Mesenteric fat pad (tissue), 1 donor: ENCODE measurements at regions not wholly inside any gene's neighbourhood (a gene's known extent, or its start where the extent isn't known, plus 50 kb on each side); places are given as distances from the start of the nearest gene placed in this dataset.
A peak's percentile ranks its signal among the peaks of the same experiment; 100 is the strongest.

Source experiments
- DNase-seq: peaks from one replicate; pipeline ENCODE4 v3.0.0-alpha.2; 2020; ENCODE audit warnings: low spot score
- donor health status: DM: yes; HTN: yes; CAD: no.

DNA sequence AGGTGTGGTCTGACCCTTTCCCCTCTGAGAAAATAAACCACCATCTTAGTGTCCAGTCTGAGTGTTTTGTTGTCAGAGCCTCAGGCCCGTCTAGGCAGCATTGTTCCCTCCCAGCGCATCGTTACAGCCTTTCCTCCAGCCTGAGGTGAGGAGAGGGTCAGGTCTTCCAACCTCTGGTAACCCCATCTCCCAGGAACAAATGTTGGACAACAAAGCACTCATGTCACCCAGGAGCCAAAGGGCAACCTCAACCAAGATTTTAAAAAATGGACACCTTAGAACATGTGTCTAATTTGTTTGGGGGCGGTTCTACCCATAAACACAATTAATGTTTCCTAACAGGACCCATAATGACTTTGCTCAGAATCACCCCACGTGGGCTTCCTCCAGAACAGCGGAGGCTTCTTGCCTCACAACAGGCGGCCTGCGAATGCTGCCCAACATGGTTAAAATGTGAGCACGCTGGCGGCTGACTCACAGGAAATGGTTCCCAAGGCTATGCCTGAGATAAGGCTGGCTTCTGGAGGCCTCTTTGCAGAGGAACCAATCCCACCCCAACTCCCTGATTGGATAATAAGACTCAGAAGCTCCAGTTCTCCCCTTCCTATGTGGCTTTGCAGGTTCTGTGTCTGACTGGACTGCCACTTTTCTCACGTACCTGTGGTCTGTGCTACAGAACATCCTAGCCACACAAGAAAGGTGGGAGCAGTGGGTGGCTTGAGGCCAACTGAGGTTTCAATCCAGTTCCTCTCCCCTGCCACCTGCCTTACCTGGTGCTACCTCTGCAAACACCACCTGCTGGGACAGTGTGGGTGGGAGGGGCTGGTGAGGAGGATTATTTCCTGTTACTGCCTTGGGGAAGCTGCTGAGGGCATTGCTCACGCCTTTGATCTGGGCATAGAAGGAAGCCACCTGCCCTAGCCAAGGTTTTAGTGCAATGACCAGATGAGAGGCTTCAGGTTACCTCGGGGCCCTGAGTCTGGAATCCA, 108.8 kb downstream of the B3GNT2 start:
- DNase-seq: no peak

DNA sequence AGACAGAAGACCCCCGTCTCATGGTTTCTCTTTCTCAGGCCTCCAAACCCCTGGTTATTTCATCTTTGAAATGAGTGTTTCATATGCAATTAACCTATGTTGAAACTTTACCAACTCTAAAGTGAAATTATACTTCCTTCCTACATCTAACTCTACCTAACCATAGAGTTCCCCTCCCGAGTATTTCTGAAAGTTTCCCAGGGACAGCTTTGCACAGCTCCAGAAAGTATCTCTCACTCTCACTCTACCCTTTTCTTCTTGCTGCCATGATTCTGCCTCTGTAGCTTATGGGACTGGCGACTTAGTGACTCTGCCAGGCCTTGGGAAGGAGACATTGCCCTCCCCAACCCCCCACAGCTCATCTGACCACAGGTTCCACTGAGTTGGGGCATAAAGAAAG, 107.9 kb downstream of the B3GNT2 start:
- DNase-seq: no peak

DNA sequence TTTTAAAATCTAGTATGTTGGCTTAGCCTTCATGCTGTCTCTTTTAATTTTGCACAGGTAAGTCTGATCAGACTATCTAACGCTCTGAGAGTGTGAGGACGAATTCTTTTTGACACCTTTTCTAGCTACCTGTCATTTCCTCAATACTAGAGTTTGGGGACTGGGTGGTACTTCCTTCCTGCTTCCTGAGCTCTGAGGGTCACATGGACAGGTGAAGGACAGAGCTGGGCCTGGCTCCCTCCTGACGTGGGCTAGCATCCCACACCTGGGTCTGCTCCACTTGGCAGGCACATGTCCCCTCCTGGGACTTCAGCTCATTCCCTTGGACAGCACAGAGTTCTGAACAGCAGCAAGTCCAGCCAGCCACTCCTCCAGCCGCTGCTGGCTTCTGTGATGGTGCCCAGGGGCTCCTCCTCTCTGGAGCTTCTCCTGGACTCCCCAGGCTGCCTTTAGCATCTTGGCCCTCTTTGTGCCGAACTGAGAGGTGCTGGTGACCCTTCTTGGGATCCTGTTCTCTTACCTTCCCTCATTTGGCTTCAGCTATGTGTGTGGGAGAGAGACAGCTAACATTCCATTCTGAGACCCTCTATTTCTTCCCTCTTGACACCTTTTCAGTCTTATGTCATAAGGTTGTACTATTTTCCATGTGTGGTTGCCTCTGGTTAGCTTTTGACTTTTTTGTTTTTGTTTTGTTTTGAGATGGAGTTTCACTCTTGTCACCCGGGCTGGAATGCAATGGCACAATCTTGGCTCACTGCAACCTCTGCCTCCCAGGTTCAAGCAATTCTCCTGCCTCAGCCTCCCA, 106.9 kb downstream of the B3GNT2 start:
- no peak for DNase-seq

DNA sequence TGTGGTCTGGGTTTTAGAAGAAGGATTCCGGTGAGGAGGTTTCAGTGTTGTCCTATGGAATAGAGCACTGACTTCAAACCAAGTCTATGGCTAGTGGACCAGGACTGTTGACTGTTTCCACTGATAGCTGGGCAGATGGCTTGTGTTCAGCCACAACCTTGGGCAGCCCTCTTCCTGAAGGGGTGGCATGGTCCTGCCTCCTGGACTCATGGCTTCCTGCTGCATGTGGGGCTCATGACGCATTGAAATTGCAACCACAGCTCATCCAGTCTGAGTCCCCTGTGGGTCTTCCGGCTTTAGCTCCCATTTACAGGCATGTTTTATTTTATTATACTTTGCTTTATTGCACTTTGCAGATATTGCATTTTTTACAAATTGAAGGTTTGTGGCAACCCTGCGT, 105.0 kb downstream of the B3GNT2 start:
- no peak for DNase-seq

DNA sequence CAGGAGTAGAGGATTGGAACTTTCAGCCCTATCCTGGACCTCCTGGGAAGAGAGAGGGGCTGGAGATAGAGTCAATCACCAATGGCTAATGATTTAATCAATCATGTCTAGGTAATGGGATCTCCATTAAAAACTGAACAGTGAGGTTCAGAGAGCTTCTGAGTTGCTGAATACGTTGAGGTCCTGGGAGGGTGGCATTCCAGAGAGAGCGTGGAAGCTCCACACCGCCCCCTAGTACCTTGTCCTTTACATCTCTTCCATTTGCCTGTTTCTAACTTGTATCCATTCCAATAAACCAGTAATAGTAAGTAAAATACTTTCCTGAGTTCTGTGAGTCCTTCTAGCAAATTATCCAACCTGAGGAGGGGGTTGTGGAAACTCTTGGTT, 101.7 kb downstream of the B3GNT2 start:
- no peak for DNase-seq

DNA sequence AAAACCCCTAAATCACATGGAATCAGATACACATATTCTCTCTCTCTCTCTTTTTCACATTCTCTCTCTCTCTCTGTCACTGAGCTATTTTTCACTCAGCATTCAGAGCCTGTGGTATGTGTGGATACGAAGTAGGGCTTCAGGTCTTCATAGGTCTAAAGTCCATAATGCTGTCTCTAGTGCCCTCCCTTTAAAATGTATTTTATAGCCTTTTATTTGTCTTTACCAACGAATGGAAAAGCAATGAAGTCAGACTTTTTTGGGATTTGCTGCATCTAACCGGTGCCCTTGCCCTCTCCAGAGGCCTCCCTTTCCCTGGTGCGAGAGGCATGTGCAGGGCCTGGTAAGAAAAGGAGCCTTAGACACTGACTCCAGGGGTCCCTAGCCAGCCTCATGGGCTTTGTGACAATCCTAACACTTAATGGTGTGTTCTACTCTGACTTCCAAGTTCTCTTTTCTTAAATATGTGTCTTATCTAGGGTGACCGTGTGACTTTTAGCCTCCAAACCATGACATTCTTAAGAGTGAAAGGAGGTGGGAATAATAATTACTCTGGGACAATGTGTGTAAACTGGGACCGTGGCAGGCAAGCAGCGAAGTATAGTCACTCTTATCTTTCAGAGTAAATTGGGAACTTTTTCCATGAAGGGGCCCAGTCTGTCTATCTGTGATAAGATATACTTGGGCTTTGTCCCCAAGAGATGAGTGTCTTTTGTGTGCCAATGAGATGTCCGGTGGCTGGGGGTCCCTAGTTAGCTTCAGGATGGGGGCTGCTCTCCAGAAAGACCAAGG, 101.1 kb downstream of the B3GNT2 start:
- no peak for DNase-seq

DNA sequence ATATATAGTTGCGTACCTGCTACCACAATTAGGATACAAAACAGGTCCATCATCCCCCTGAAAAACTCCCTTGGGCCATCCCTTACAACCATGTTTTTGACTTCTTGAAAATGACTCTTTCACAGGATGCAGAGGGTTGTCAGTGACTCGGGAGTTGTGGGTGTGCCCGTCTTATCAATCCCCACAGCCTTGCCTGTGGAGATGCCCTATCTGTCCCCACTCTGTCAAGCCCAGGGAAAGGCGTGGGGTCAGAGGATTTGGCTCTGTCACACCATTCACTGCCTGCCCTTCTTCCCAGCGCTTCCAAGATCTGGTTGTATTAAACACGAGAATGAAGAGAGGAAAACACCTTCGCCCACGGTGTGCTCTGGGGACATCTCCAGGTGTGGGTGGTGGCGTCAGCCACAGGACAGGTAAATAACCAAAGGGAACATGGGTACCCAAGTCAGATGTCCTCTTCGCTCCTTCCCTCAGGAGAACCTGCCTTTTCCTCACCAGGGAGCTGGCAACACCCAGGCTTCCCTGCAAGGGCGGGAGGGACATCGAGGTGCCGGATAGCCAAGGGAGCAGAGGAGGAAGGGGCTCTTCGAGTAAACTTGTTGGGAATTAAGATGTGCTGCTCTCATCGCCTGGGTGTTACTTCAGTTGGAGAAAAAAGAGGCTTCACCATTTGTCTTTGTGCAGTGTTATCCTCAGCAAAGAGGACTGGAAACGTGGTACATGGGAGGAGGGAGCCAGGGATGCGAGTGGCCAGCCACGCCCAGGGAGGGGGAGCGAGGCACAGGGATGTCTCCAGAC, 100.3 kb downstream of the B3GNT2 start:
- DNase-seq: peak; percentile 59

DNA sequence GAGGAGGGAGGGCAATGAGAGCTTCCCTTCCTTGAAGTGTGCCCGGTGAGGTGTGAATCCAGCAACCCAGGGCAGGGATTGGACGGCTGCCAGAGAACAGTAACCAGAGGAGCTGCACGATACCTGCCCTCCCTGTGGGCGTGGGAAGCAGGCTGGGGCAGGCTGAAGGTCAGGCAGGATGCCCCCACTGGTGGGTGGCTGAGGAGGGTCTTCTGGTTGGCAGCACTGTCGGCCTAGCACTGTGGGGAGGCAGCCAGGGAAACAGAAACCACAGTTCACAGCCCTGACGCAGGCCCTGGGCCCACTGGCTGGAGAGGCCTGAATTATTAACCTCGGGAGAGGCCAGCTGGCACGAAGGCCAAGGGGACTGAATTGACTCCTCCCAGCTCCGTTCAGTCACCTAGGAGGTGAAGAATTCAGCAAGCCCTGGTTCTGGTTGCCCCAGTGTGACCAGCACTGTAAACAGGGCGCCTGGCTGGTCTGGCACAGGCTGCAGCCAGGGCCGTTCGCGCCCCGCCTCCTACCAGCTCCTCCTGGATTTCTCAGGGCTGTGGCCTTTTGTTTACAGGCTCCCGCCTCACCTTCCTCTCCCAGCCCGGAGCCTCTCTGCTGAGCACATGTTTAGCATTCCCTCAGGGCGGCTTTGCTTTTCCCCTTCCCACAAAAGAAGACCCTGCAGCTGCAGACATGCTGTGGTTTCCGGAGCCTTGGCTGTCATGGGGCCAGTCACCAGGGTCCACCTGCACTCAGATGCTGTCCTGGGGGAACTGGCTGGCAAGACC, 97.8 kb downstream of the B3GNT2 start:
- DNase-seq: peak; percentile 90

DNA sequence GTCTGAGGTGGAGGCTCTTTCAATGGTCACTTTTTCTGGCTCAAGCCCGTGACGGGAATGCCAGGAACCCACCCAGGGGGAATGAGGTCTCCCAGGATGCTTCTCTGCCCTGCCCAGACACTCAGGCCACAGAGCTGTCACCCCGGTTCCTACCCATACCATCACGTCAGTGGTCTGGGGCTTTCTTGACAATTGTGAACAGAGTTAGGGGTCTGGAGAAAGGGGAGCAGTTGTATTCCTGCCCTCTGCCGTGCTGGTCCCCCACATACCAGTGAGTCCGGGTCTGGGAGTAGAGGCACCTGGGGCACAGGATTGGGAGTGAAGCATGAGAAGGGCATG, 97.2 kb downstream of the B3GNT2 start:
- DNase-seq: no peak

DNA sequence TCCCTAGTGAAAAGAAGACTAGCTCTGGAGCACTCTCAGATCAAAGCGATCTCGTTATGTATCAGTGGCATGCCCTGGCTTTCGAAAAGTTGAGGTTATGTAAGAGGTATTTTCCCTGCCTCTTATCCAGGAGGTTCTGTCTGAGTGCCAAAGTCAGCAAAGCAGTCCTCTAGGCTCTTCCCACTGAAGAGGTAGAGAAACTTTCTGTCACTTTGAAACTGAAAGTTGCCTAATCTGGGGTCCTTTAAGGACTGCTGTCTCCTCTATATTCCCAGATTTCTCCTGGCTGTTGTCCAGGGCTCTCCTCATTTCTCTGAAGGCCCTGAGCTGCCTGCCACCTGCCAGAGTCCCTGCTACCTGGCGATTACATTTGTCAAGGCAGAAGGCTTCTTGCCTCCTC, 96.3 kb downstream of the B3GNT2 start:
- DNase-seq: no peak

DNA sequence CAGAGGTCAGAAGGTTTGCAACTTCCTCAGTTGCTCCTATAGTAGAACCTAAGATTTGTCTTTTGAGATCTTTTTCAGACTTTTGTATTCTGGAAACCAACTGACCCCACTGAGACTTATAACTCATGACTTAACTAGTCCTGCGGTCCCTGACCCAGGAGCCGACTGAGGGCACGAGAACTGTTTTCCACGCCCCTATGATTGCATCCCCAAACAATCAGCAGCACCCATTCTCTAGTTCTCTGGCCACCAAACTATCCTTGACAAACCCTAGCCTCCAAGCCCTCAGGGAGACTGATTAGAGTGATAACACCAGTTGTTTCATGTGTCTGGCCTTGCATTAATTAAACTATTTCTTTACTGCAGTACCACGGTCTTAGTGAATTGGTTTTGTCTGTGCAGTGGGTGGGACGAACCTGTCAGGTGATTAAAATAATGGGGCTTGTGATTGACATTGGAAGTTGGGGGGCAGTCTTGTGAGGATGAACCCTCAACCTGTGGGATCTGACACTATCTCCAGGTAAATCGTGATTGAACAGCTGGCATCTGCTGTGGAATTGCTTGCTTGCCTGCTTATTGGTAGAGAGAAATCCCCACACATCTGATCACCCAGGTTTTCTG, 95.7 kb downstream of the B3GNT2 start:
- DNase-seq: peak; percentile 49

DNA sequence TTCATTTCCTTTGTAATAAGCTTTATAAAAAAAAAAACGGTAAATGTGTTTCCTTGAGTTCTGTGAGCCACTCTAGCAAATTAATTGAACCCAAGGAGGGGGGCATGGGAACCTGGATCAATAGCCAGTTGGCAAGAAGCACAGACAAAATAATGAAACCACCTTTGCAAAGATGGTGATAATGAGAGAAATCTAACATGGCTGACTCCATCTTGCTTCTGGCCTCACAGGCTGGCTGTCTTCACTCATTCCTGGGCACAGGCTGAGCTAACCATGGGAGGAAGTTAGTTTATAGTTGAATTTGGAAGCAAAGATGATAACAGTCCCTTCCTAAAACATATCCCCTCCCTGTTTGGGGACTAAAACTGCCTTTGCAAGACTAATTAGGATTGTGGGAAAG, 95.1 kb downstream of the B3GNT2 start:
- no peak for DNase-seq

DNA sequence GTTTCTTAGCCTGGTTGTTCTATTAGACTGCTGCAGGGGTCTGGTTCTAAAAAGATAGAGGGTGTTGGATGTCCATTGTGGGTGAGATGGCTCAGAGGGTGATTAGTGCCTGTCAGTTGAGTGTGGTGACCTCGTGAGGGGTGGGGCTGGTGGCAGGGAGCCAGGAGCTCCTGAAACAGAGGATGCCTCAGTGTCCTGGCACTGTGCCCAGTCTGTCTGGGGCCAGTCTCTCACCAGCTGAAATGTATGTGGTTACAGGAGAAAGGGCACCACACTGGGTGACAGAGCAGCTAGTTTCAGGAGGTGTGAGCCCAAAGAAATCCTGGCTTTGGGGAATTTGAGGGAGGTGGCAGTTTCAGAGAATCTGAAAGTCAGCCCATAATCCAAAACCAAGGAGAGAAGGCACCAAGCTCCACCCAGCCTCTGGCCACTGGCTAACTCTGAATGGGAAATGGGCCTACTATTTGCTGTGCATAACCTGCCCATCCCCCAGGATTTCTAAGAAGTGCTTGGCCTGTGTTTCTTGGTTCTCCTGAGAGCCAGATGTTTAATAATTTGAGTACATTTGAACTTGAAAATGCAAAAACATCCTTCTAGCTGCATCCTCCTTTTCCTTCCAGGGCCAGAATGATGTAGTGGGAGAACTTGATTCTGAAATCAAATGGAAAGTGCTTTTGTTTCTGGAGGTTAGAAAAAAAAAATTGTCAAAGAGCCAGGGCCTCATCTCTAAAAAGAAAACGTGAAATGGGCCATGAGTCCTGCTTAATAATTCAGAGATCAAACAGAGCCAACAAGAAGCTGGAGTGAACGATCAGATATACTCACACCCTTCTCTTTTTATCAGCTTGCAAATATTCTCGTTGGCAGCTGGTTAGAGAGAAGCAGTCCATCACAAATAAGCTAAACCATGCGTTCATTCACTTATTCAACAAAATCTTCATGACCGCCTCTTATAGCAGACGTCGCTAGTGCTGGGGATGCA, 92.3 kb downstream of the B3GNT2 start:
- DNase-seq: peak; percentile 84

DNA sequence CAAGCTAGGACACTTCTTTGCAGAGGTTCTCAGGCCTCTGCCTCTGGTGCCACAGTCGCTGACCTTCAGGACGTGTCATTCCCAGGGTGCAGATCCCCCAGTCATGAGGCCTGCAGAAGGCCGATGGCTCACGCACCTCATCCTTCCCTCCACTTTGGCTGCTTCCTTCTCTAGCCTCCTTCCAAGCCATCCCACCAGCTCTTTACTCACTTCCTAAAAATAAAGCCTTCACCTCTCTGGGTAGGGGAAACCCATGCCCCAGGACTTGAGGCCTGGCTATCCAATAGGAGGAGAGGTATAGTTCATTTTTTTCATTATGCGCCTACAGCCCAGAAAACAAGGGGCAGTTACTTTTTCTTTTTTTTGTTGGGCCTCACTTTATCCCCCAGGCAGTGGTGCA, 91.4 kb downstream of the B3GNT2 start:
- peak; percentile 30 for DNase-seq

DNA sequence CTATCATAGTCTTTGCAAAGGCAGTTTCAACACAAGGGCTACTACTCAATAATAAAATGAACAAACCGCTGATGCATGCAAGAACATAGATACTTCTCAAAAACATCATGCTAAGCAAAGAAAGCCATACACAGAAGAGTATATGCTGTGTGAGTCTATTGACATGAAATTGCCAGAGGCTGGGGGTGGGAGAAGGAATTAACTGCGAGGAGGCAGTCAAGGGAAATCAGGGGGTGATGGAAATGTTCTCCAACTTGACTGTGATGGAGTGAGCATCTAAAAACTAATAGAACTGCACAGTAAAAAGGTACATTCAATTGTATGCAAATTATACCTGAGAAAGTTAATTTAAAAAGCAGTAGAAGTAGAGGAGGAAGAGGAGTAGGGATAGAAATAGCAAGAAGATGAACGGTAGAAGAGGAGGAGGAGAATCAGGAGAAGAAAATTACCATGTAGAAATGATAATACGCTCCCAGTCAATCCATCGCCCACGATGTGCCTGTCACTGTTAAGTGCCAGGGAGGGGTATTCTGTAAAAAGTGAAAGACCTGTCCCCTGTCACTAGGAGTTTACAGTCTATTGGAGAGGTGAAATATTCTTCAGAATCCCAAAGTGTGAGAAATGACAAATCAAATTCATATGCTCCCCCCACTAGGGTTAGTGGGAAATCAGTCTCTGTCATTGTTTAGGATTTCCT, 90.3 kb downstream of the B3GNT2 start:
- DNase-seq: peak; percentile 5

DNA sequence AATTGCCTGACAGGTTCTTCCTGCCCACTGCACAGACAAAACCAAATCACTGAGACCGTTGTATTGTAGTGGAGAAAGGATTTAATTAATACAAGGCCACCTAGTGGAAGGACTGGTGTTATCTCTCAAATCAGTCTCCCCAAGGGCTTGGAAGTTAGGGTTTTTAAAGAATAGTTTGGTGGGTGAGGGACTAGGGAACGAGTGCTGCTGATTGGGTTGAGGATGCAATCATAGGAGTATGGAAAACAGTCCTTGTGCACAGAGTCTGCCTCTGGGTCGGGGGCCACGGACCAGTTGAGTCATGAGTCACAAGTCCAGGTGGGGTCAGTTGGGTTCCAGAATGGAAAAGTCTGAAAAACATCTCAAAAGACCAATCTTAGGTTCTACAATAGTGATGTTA, 89.1 kb downstream of the B3GNT2 start:
- DNase-seq: no peak

DNA sequence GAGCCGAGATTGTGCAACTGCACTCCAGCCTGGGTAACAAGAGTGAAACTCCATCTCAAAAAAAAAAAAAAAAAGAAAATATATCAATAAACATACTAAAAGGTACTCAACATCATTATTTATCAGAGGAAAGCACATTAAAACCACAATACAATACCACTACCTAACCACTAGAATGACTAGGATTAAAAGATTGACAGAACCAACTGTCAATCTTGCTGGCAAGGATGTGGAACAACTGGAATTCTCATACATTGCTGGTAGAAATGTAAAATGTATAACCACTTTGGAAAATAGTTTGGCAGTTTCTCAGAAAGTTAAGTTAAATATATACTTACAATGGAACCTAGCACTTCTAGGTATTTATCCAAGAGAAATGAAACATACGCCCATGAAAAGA, 88.6 kb downstream of the B3GNT2 start:
- no peak for DNase-seq

DNA sequence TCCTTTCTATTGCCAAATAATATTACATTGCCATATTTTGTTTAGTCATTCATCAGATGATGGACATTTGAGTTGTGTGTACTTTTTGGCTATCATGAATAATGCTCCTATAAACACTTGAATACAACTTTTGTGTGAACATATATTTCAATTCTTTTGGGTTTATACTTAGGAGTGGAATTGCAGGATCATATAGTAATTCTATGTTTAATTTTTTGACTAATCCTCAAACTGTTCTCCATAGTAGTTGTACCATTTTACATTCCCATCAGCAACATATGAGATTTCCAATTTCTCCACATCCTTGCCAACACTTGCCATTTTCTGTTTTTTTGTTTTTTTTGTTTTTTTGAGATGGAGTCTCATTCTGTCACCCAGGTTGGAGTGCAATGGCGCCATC, 87.2 kb downstream of the B3GNT2 start:
- DNase-seq: no peak
